ENCODE measurements at regions not wholly inside any gene's neighbourhood (a gene's known extent, or its start where the extent isn't known, plus 50 kb on each side); places are given as distances from the start of the nearest gene placed in this dataset.

DNA sequence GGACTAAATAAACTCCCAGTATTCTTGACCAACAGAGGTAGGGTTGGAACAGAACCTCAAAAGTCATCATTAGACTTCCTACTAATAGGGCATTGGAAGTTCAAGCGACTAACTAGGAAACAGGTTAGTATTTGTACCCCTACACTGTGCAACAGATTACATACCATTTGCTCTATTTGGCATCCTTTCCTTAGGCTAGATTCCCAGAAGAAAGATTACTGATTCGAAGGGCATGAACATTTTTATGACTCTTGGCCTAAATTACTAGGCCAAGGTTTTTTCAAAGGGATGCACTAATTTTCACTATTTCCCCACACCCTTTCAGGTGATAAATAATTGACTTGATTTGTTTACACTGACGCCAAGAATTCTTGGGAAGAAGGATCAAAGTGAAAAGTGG, 104.8 kb upstream of the CYP1B1 start:
- Mint-ChIP-seq H3K27ac (ENCODE audit: unreplicated experiment) (no peak overlapping the region), H3K4me1 (ENCODE audit: low read depth, unreplicated experiment) (peaks cover 43% of the 10 kb centered on the region), H3K9me3 (ENCODE audit: unreplicated experiment) (peaks cover 8% of the 10 kb centered on the region), H3K36me3 (ENCODE audit: low read depth, unreplicated experiment) (no peaks in the 10 kb centered on the region), H3K4me3 (ENCODE audit: unreplicated experiment) (no peak overlapping the region), H3K27me3 (ENCODE audit: low read depth, unreplicated experiment) (no peaks in the 10 kb centered on the region)
- Histone ChIP-seq H3K27me3 (ENCODE audit: insufficient read depth, low read length) (no peaks in the 10 kb centered on the region), H3K4me1 (ENCODE audit: insufficient read depth, low read length) (peaks cover 17% of the 10 kb centered on the region), H3K9me3 (ENCODE audit: insufficient read depth, low read depth, low read length) (no peaks in the 10 kb centered on the region), H3K36me3 (ENCODE audit: insufficient read depth, low read length) (no peaks in the 10 kb centered on the region), H3K27ac (ENCODE audit: low read depth, low read length) (no peak overlapping the region), H2AFZ (ENCODE audit: low read depth, low read length) (no peak overlapping the region), H3K79me2 (ENCODE audit: insufficient read depth, low read length) (no peaks in the 10 kb centered on the region), H4K20me1 (ENCODE audit: insufficient read depth, low read length) (no peaks in the 10 kb centered on the region), H3K9ac (ENCODE audit: low read length) (no peak overlapping the region), H3K4me3 (ENCODE audit: insufficient read depth, low read depth, low read length) (no peak overlapping the region), H3K4me2 (ENCODE audit: low read length) (no peak overlapping the region)
- TF ChIP-seq, protein P1, sequence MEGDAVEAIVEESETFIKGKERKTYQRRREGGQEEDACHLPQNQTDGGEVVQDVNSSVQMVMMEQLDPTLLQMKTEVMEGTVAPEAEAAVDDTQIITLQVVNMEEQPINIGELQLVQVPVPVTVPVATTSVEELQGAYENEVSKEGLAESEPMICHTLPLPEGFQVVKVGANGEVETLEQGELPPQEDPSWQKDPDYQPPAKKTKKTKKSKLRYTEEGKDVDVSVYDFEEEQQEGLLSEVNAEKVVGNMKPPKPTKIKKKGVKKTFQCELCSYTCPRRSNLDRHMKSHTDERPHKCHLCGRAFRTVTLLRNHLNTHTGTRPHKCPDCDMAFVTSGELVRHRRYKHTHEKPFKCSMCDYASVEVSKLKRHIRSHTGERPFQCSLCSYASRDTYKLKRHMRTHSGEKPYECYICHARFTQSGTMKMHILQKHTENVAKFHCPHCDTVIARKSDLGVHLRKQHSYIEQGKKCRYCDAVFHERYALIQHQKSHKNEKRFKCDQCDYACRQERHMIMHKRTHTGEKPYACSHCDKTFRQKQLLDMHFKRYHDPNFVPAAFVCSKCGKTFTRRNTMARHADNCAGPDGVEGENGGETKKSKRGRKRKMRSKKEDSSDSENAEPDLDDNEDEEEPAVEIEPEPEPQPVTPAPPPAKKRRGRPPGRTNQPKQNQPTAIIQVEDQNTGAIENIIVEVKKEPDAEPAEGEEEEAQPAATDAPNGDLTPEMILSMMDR (IDR thresholded peaks at IDR 0.05; ENCODE audit: insufficient read depth, low read depth, low read length): no peak
- no peak for TF ChIP-seq EZH2 (IDR thresholded peaks at IDR 0.05; ENCODE audit: insufficient read depth, low read length)
- FAIRE-seq: no peak
- DNase-seq (ENCODE audit: low read depth): no peak

DNA sequence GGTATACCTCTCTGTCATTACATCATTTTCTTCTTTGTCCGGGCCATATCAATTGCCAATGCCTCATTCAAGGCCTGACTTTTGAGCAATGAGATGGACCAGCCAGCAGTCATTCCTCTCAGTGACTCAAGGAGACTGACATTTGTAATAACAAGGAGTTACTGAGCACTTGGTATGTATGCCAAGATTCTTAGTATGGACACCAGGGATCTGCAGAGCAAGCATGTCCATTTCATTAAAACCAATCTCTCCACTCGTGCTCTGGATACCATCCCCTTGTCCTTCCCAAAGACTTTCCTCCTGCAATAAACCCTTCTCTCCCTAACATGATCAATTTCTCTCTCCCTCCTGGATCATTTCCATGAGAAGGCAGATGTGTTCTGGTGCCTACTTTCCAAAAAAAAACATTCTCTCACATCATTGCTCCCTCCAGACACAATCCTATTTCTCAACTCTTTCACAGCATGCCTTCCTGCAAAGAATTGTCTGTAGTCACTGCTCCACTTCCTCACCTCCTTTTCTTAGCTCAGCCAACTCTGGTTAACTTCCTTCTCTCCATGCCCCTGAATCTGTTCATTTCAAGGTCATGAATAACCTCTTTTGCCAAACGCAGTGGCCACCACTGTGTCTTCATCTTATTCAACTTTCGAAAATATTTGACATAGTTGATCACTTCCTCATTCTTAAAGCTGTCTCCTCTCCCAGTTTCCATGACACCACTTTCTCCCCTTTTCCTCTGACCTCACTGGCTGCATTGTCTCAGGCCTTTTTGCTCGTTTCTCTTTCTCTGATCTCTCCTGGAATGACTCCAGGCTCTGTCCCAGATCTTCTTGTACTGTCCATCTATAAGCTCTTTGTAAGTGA, 102.8 kb upstream of the CYP1B1 start:
- Histone ChIP-seq H3K9ac (ENCODE audit: low read length) (peak overlapping the region; percentile 17), H3K79me2 (ENCODE audit: insufficient read depth, low read length) (no peaks in the 10 kb centered on the region), H3K9me3 (ENCODE audit: insufficient read depth, low read depth, low read length) (no peaks in the 10 kb centered on the region), H4K20me1 (ENCODE audit: insufficient read depth, low read length) (no peaks in the 10 kb centered on the region), H3K27me3 (ENCODE audit: insufficient read depth, low read length) (no peaks in the 10 kb centered on the region), H3K4me1 (ENCODE audit: insufficient read depth, low read length) (peaks cover 25% of the 10 kb centered on the region), H3K4me3 (ENCODE audit: insufficient read depth, low read depth, low read length) (no peak overlapping the region), H3K36me3 (ENCODE audit: insufficient read depth, low read length) (no peaks in the 10 kb centered on the region), H3K27ac (ENCODE audit: low read depth, low read length) (peak overlapping the region; percentile 38), H3K4me2 (ENCODE audit: low read length) (peak overlapping the region; percentile 29), H2AFZ (ENCODE audit: low read depth, low read length) (no peak overlapping the region)
- TF ChIP-seq EZH2 (IDR thresholded peaks at IDR 0.05; ENCODE audit: insufficient read depth, low read length): no peak
- TF ChIP-seq, protein P1 (IDR thresholded peaks at IDR 0.05; ENCODE audit: insufficient read depth, low read depth, low read length): no peak
- Mint-ChIP-seq H3K27ac (ENCODE audit: unreplicated experiment) (peak overlapping the region; percentile 98), H3K9me3 (ENCODE audit: unreplicated experiment) (peaks cover 4% of the 10 kb centered on the region), H3K36me3 (ENCODE audit: low read depth, unreplicated experiment) (no peaks in the 10 kb centered on the region), H3K27me3 (ENCODE audit: low read depth, unreplicated experiment) (no peaks in the 10 kb centered on the region), H3K4me3 (ENCODE audit: unreplicated experiment) (peak overlapping the region; percentile 60), H3K4me1 (ENCODE audit: low read depth, unreplicated experiment) (peaks cover 61% of the 10 kb centered on the region)
- FAIRE-seq: peak; percentile 34
- DNase-seq (ENCODE audit: low read depth): peak; percentile 90

DNA sequence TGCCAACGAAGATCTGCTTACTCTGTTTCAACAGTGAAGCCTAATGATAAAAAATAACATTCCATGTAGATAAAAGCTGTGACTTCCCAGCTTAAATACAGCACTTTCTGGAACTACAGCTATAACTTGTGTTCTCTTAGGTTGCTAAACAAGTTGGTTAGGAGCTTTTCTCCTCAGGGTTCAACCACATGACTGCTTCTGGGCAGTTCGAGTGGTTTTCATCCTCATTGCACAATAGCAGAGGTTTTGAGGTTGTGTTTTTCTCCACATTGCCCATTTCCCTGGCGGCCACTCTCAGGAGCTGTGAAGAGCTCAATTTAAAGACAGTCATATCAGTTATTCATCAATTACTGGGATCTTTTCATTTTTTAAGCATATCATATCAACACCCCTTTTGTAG, 102.2 kb upstream of the CYP1B1 start:
- Histone ChIP-seq H3K9me3 (ENCODE audit: insufficient read depth, low read depth, low read length) (no peaks in the 10 kb centered on the region), H3K9ac (ENCODE audit: low read length) (no peak overlapping the region), H4K20me1 (ENCODE audit: insufficient read depth, low read length) (no peaks in the 10 kb centered on the region), H3K4me2 (ENCODE audit: low read length) (no peak overlapping the region), H3K27me3 (ENCODE audit: insufficient read depth, low read length) (no peaks in the 10 kb centered on the region), H3K36me3 (ENCODE audit: insufficient read depth, low read length) (no peaks in the 10 kb centered on the region), H3K4me1 (ENCODE audit: insufficient read depth, low read length) (peaks cover 26% of the 10 kb centered on the region), H3K27ac (ENCODE audit: low read depth, low read length) (peak overlapping the region; percentile 38), H3K79me2 (ENCODE audit: insufficient read depth, low read length) (no peaks in the 10 kb centered on the region), H3K4me3 (ENCODE audit: insufficient read depth, low read depth, low read length) (no peak overlapping the region), H2AFZ (ENCODE audit: low read depth, low read length) (no peak overlapping the region)
- DNase-seq (ENCODE audit: low read depth) (peak; percentile 85), FAIRE-seq (no peak)
- Mint-ChIP-seq H3K27ac (ENCODE audit: unreplicated experiment) (peak overlapping the region; percentile 98), H3K4me3 (ENCODE audit: unreplicated experiment) (no peak overlapping the region), H3K27me3 (ENCODE audit: low read depth, unreplicated experiment) (no peaks in the 10 kb centered on the region), H3K9me3 (ENCODE audit: unreplicated experiment) (peaks cover 4% of the 10 kb centered on the region), H3K36me3 (ENCODE audit: low read depth, unreplicated experiment) (no peaks in the 10 kb centered on the region), H3K4me1 (ENCODE audit: low read depth, unreplicated experiment) (peaks cover 63% of the 10 kb centered on the region)
- no peak for TF ChIP-seq EZH2 (IDR thresholded peaks at IDR 0.05; ENCODE audit: insufficient read depth, low read length)
